ENCODE measurements at regions not wholly inside any gene's neighbourhood (a gene's known extent, or its start where the extent isn't known, plus 50 kb on each side); places are given as distances from the start of the nearest gene placed in this dataset.

DNA sequence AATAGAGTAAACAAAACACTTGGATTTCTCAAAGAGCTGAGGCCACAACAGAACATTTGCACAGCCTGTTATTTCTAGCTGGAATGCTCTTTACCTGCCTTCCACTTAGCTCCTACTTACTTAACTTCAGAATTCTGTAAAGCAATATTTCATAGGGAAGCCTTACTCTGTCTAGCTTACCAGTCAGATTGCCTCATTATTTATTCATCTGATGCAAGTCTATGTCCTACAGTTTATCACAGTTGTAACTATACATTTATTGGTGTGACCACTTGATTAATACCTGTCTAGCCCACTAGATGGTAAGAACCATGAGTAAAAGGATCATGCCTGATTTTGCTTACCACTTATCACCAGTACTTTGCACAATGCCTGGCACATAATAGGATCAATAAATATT is 56.1 kb upstream of the ME3 start:
- H3F3A ChIP-seq (ENCODE audit: insufficient read depth, low read depth), result peaks cover 30% of the 10 kb centered on the region
- ChIA-PET POLR2A (ENCODE audit: unreplicated experiment) (no interaction called here), CTCF (no interaction called here)
- peaks cover 32% of the 10 kb centered on the region for H3K4me1 ChIP-seq (replicated peaks; ENCODE audit: insufficient read depth)
- H3K9me3 ChIP-seq (ENCODE audit: insufficient read depth, low read depth), result peaks cover 19% of the 10 kb centered on the region
- H2AFZ ChIP-seq, result no peak overlapping the region
- H3K36me3 ChIP-seq (ENCODE audit: low read depth), result 0 out of 2 replicates have a peak, but pooled peaks cover 4% of the 10 kb centered on the region
- intact Hi-C loops (cut with micrococcal nuclease; ENCODE audit: unreplicated experiment), result no loop called here
- no peaks in the 10 kb centered on the region for H3K79me2 ChIP-seq (ENCODE audit: low read depth)
- H3K27ac ChIP-seq, result no peak overlapping the region; the same call in 1 of the 2 replicates
- peak in 1 of 2 experiments; percentile 48 for DNase-seq
- TF ChIP-seq EZH2 (IDR thresholded peaks at IDR 0.05; ENCODE audit: low read depth), result no peak
- TF ChIP-seq, protein P1, sequence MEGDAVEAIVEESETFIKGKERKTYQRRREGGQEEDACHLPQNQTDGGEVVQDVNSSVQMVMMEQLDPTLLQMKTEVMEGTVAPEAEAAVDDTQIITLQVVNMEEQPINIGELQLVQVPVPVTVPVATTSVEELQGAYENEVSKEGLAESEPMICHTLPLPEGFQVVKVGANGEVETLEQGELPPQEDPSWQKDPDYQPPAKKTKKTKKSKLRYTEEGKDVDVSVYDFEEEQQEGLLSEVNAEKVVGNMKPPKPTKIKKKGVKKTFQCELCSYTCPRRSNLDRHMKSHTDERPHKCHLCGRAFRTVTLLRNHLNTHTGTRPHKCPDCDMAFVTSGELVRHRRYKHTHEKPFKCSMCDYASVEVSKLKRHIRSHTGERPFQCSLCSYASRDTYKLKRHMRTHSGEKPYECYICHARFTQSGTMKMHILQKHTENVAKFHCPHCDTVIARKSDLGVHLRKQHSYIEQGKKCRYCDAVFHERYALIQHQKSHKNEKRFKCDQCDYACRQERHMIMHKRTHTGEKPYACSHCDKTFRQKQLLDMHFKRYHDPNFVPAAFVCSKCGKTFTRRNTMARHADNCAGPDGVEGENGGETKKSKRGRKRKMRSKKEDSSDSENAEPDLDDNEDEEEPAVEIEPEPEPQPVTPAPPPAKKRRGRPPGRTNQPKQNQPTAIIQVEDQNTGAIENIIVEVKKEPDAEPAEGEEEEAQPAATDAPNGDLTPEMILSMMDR (conservative IDR thresholded peaks at IDR 0.05), result no peak
- BruUV-seq (replicated peaks), result no TSS peak
- H3K27me3 ChIP-seq (ENCODE audit: insufficient read depth, low read depth), result no peaks in the 10 kb centered on the region
- no peak overlapping the region for H3K4me2 ChIP-seq
- H4K20me1 ChIP-seq (ENCODE audit: insufficient read depth), result no peaks in the 10 kb centered on the region
- H3K9me2 ChIP-seq (ENCODE audit: insufficient read depth), result no peaks in the 10 kb centered on the region
- H3K4me3 ChIP-seq, result no peak overlapping the region

- no peaks in the 10 kb centered on the region for H3K27me3 ChIP-seq (ENCODE audit: insufficient read depth, low read depth)
- peaks cover 26% of the 10 kb centered on the region for H3K4me1 ChIP-seq (replicated peaks; ENCODE audit: insufficient read depth)
- H3K9me2 ChIP-seq (ENCODE audit: insufficient read depth), result no peaks in the 10 kb centered on the region
- no peak overlapping the region for H2AFZ ChIP-seq
- H3F3A ChIP-seq (ENCODE audit: insufficient read depth, low read depth), result peaks cover 23% of the 10 kb centered on the region
- H3K36me3 ChIP-seq (ENCODE audit: low read depth), result 0 out of 2 replicates have a peak, but pooled peaks cover 15% of the 10 kb centered on the region
- DNase-seq, result no peak
- no peak overlapping the region for H3K4me2 ChIP-seq
- intact Hi-C loops (cut with micrococcal nuclease; ENCODE audit: unreplicated experiment), result no loop called here
- H3K9me3 ChIP-seq (ENCODE audit: insufficient read depth, low read depth), result peaks cover 29% of the 10 kb centered on the region
- H3K79me2 ChIP-seq (ENCODE audit: low read depth), result no peaks in the 10 kb centered on the region
- ChIA-PET CTCF (interaction anchor here (0.6 kb wide), 1 partner anchor 260 kb away, joined by 3 read pairs; no protein-coding TSS in a partner anchor), POLR2A (ENCODE audit: unreplicated experiment) (interaction anchor here (0.6 kb wide), 2 partner anchors 9 to 48 kb away, joined by 4 read pairs; no protein-coding TSS in a partner anchor)
- no peak overlapping the region for H3K4me3 ChIP-seq
- TSS peak; percentile 26 for BruUV-seq (replicated peaks)
- TF ChIP-seq, protein P1 (conservative IDR thresholded peaks at IDR 0.05), result no peak
- TF ChIP-seq EZH2 (IDR thresholded peaks at IDR 0.05; ENCODE audit: low read depth), result no peak
- peak overlapping the region; percentile 66 for H3K27ac ChIP-seq
- no peaks in the 10 kb centered on the region for H4K20me1 ChIP-seq (ENCODE audit: insufficient read depth)
Measured at GRCh38 chr11:86726770-86727504, 54.5 kb upstream of the ME3 start.

DNA sequence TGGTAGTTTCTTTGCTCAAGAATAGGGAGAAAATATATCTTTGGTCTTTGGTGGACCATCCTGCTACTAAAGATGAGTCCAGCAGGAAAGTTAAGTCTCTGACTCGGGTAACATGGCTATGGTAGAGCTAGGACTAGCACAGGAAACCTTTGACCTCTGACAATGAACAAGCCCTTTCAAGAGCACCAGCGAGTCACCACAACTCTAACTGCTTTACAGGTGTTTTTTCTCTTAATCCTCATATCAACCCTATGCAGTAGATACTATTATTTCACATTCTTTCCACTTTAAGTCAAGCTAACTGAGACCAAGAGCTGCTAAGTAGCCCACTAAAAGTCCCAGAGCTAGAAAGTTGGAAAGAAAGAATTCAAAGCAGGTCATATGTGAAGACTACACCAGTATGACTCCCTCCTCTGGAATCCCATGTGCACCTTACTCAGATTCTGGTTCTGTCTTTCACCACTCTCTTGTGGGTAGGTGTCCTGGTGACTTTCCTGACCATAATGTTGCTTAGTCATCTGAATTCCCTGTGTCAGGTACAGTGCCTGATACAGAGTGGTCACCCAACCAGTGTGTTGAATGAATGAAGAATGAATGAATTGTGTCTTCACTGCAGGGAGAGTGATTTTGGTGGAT is 53.8 kb upstream of the ME3 start:
- TF ChIP-seq EZH2 (IDR thresholded peaks at IDR 0.05; ENCODE audit: low read depth), result no peak
- TF ChIP-seq, protein P1 (conservative IDR thresholded peaks at IDR 0.05), result no peak
- peak in 1 of 2 experiments; percentile 95 for DNase-seq
- Histone ChIP-seq H3K4me1 (replicated peaks; ENCODE audit: insufficient read depth) (peaks cover 27% of the 10 kb centered on the region), H3K9me2 (ENCODE audit: insufficient read depth) (no peaks in the 10 kb centered on the region), H3K4me2 (peak overlapping the region; percentile 15), H4K20me1 (ENCODE audit: insufficient read depth) (no peaks in the 10 kb centered on the region), H3F3A (ENCODE audit: insufficient read depth, low read depth) (peaks cover 24% of the 10 kb centered on the region), H3K36me3 (ENCODE audit: low read depth) (peaks cover 17% of the 10 kb centered on the region; the same call in 1 of the 2 replicates), H2AFZ (no peak overlapping the region), H3K27me3 (ENCODE audit: insufficient read depth, low read depth) (no peaks in the 10 kb centered on the region), H3K27ac (peak overlapping the region; percentile 66), H3K4me3 (no peak overlapping the region), H3K9me3 (ENCODE audit: insufficient read depth, low read depth) (peaks cover 36% of the 10 kb centered on the region), H3K79me2 (ENCODE audit: low read depth) (no peaks in the 10 kb centered on the region)
- no TSS peak for BruUV-seq (replicated peaks)
- ChIA-PET CTCF (no interaction called here), POLR2A (ENCODE audit: unreplicated experiment) (interaction anchor here (0.6 kb wide), 3 partner anchors 10 to 137 kb away, joined by 3 to 4 read pairs (median 4); no protein-coding TSS in a partner anchor)
- intact Hi-C loops (cut with micrococcal nuclease; ENCODE audit: unreplicated experiment), result no loop called here

Measured in PC-9 (cell line).